ENCODE measurements at regions not wholly inside any gene's neighbourhood (a gene's known extent, or its start where the extent isn't known, plus 50 kb on each side); places are given as distances from the start of the nearest gene placed in this dataset.

GRCh38 chr2:64312622-64313397 lies 141.2 kb upstream of the LGALSL start:
- TF ChIP-seq EZH2 (IDR thresholded peaks at IDR 0.05; ENCODE audit: low read length) (no peak), CTCF (optimal IDR thresholded peaks at IDR 0.05 in 1 of 3, IDR thresholded peaks at IDR 0.05 in 1 of 3, conservative IDR thresholded peaks at IDR 0.05 in 1 of 3; ENCODE audit: extremely low read depth in 1 of 3, insufficient read depth in 2 of 3, low read length in 3 of 3) (no peak)
